ENCODE measurements at regions not wholly inside any gene's neighbourhood (a gene's known extent, or its start where the extent isn't known, plus 50 kb on each side); places are given as distances from the start of the nearest gene placed in this dataset.
A peak's percentile ranks its signal among the peaks of the same experiment; 100 is the strongest.
"Not testable (repeated sequence)": the region's sequence is repeated elsewhere in the genome, so short reads cannot be mapped to it uniquely, and the experiment has no call there.

DNA sequence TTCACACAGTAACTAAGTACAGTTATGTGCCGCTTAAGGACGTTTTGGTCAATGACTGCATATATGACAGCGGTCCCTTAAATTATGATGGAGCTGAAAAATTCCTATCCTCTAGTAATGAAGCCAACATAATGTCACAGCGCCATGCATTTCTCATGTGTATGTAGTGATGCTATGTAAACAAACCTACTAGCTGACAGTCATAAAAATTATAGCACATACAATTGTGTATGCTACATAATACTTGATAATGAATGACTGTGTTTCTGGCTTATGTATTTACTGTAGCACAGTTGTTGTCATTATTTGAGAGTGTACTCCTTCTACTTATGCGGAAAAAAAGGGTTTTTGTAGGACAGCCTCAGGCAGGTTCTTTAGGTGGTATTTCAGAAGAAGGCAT is 99.7 kb downstream of the DACT1 start:
- no peak for TF ChIP-seq POLR2A (IDR thresholded peaks at IDR 0.05; ENCODE audit: low read depth, low read length)
- DNase-seq (ENCODE audit: insufficient read length, low spot score) (no peak), FAIRE-seq (no peak)

DNA sequence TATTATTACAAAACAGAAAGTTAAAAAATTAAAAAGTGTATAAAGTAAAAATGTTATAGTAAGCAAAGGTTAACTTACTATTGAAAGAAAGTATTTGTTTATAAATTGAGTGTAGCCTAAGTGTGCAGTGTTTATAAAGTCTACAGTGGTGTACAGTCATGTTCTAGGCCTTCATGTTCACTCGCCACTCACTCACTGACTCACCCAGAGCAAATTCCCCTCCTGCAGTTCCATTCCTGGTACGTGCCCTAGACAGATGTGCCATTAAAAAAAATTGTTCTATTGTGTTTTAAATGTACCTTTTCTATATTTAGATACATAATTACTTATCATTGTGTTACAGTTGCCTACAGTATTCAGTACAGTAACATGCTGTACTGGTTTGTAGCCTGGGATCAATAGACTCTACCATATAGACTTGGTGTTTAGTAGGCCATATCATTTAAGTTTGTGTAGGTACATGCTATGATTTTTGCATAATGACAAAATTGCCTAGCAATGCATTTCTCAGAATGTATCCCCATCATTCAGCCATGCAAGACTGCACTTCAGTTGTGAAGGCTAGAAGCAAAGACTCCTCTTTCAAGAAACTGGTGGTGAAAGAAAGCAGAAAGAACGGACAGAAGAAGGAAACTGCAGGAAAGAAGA is 100.6 kb downstream of the DACT1 start:
- FAIRE-seq, result peak; percentile 48
- no peak for TF ChIP-seq POLR2A (IDR thresholded peaks at IDR 0.05; ENCODE audit: low read depth, low read length)
- peak; percentile 6 for DNase-seq (ENCODE audit: insufficient read length, low spot score)

- DNase-seq (ENCODE audit: insufficient read length, low spot score) (no peak), FAIRE-seq (no peak)
- no peak for TF ChIP-seq POLR2A (IDR thresholded peaks at IDR 0.05; ENCODE audit: low read depth, low read length)
Measured at GRCh38 chr14:58738876-58739275, 101.1 kb downstream of the DACT1 start.

- DNase-seq (ENCODE audit: insufficient read length, low spot score), result no peak
- TF ChIP-seq POLR2A (IDR thresholded peaks at IDR 0.05; ENCODE audit: low read depth, low read length), result no peak
- FAIRE-seq, result no peak
Measured at GRCh38 chr14:58739674-58740073, 101.9 kb downstream of the DACT1 start.

GRCh38 chr14:58740379-58740935 is 102.7 kb downstream of the DACT1 start:
- FAIRE-seq (no peak), DNase-seq (ENCODE audit: insufficient read length, low spot score) (no peak)
- no peak for TF ChIP-seq POLR2A (IDR thresholded peaks at IDR 0.05; ENCODE audit: low read depth, low read length)

- TF ChIP-seq POLR2A (IDR thresholded peaks at IDR 0.05; ENCODE audit: low read depth, low read length), result no peak
- FAIRE-seq (no peak), DNase-seq (ENCODE audit: insufficient read length, low spot score) (no peak)
Measured at GRCh38 chr14:58744801-58745394, 107.1 kb downstream of the DACT1 start.

- TF ChIP-seq POLR2A (IDR thresholded peaks at IDR 0.05; ENCODE audit: low read depth, low read length), result no peak
- DNase-seq (ENCODE audit: insufficient read length, low spot score), result peak; percentile 10
- peak; percentile 86 for FAIRE-seq
Measured at GRCh38 chr14:58746261-58746660, 108.5 kb downstream of the DACT1 start.

GRCh38 chr14:58746701-58747100 is 108.9 kb downstream of the DACT1 start:
- FAIRE-seq (no peak), DNase-seq (ENCODE audit: insufficient read length, low spot score) (no peak)
- no peak for TF ChIP-seq POLR2A (IDR thresholded peaks at IDR 0.05; ENCODE audit: low read depth, low read length)

- TF ChIP-seq POLR2A (IDR thresholded peaks at IDR 0.05; ENCODE audit: low read depth, low read length), result no peak
- FAIRE-seq (no peak), DNase-seq (ENCODE audit: insufficient read length, low spot score) (no peak)
Measured at GRCh38 chr14:58747181-58747580, 109.4 kb downstream of the DACT1 start.

- DNase-seq (ENCODE audit: insufficient read length, low spot score); FAIRE-seq: not testable (repeated sequence)
Measured at GRCh38 chr14:58748251-58748650, 110.5 kb downstream of the DACT1 start.

DNA sequence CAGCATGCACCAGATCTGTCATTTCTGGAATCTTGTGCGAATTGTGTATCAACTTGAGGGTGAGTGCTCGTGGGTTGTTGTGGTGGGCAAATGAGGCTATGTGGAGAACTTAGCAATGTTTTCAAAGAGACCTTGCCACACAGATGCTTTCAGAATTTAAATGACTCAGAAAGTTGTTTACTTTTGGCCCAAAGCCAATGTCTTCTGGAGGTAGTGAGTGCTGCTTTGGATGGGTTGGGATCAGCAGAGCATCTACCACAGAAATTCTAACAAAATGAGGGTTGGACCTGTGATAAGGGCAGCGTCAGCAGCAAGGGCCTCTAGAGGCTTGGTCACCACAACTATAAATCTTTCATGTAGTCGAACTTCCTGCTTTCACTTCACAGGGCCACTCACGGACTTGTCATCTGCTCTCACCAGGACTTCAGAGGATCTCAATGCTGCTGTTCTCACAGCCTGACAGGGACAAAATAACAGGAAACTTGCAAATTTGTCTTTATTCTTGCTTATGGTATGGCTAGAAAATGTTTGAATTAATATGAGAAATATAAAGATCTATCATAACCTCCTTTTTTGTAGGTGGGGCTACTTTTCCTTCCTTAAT is 111.4 kb downstream of the DACT1 start:
- DNase-seq (ENCODE audit: insufficient read length, low spot score) (peak; percentile 23), FAIRE-seq (peak; percentile 65)
- no peak for TF ChIP-seq POLR2A (IDR thresholded peaks at IDR 0.05; ENCODE audit: low read depth, low read length)

DNA sequence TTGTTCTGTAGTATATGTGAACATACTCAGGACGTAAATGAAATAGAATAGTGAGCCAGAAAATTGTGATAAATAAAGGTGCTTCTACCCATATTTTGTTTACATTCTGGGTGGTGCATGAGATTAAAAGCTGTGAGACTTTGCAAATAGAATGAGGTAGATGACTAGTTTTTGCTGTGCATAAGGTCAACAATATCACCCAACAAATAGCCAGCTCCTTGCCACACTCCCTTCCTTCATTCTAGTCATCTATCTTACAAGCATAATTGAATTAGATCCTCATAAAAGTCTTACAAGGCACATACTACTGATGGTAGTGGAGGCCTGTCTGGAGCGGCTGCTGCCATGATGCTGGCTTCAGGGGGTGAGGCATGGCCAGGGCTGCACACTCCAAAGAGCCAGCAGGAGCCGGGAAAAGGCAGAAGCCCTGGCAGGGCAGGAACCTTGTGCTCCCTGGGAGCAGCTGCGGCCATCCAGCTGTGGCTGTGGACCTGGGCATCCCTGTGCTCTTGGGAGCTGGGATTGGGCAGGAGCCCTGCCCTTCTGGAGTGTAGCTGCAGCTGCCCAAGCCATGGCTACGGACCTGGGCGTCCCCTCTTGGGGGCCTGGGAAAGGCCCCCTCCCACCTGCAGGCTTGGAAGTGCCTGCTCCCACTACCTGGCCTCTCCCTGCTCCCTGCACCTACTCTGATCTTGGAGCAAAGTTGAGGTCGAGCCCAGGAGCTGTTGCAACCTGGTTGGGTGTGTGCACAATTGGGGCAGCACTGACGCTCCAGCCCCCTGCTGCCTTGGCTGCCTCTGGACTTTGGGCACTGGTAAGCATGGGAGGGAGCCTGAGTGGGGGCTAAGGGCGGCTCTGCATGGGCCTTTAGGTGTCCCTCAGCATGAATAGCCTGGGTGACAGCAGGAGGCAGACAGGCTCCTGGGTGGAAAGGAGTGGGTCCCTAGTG is 112.8 kb downstream of the DACT1 start:
- no peak for FAIRE-seq
- DNase-seq (ENCODE audit: insufficient read length, low spot score), result no peak
- no peak for TF ChIP-seq POLR2A (IDR thresholded peaks at IDR 0.05; ENCODE audit: low read depth, low read length)

- DNase-seq (ENCODE audit: insufficient read length, low spot score), result no peak
Measured at GRCh38 chr14:58751788-58752187, 114.0 kb downstream of the DACT1 start.

DNA sequence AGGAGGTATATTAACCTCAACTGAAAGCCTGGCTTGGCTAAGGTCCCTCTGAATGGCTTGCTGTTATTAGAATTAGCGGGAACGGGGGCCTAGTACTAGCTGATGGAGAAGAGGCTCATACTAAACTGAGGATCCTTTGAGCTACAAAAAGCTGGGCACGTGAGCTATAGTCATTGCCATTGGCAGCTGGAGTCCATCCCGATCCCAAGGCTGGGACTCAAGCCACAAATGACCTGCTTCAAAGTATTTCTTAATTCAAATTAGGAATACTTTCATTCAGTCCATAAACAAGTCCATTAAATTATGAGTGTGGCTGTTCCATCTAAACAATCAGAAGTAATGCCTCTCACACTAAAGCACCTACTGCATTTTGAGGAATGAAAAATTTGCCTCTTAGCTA is 114.5 kb downstream of the DACT1 start:
- FAIRE-seq, result no peak
- TF ChIP-seq POLR2A (IDR thresholded peaks at IDR 0.05; ENCODE audit: low read depth, low read length), result no peak
- DNase-seq (ENCODE audit: insufficient read length, low spot score), result no peak

More at GRCh38 chr14:58751788-58752187, 114.0 kb downstream of the DACT1 start:
- no peak for FAIRE-seq
- no peak for TF ChIP-seq POLR2A (IDR thresholded peaks at IDR 0.05; ENCODE audit: low read depth, low read length)

All from H54 (cell line).